ENCODE measurements at regions not wholly inside any gene's neighbourhood (a gene's known extent, or its start where the extent isn't known, plus 50 kb on each side); places are given as distances from the start of the nearest gene placed in this dataset.

GRCh38 chr5:156273325-156273724 lies 53.6 kb upstream of the SGCD start:
- H3K4me3 ChIP-seq (ENCODE audit: low read length): no peak overlapping the region
- TF ChIP-seq CTCF (conservative IDR thresholded peaks at IDR 0.05; ENCODE audit: low read depth, low read length): no peak
- no peak for DNase-seq (ENCODE audit: low read depth)

GRCh38 chr5:156274453-156274852 lies 52.5 kb upstream of the SGCD start:
- DNase-seq (ENCODE audit: low read depth): no peak
- H3K4me3 ChIP-seq (ENCODE audit: low read length): no peak overlapping the region
- no peak for TF ChIP-seq CTCF (conservative IDR thresholded peaks at IDR 0.05; ENCODE audit: low read depth, low read length)

All from retinal pigment epithelial cell (primary cell).